Vagina (tissue), 2 donors: ENCODE measurements at regions not wholly inside any gene's neighbourhood (a gene's known extent, or its start where the extent isn't known, plus 50 kb on each side); places are given as distances from the start of the nearest gene placed in this dataset.

Source experiments
- CTCF ChIP-seq, 3 experiments: fragments of 450-650 bp in 2 of 3; fragments of 200-600 bp in 1 of 3; sonication (generic) in 1 of 3; IDR thresholded peaks; one replicate each; pipeline ENCODE4 v1.5.1; 2017 to 2019; ENCODE audit warnings: antibody characterized with exemption in 3 of 3, mild to moderate bottlenecking in 2 of 3, moderate library complexity in 2 of 3
- POLR2A ChIP-seq, 2 donors: fragments of 450-650 bp; IDR thresholded peaks; one replicate each; pipeline ENCODE4 v1.6.1; 2017; ENCODE audit warnings: antibody characterized with exemption in 2 of 2, mild to moderate bottlenecking in 2 of 2, moderate library complexity in 2 of 2

- TF ChIP-seq CTCF (IDR thresholded peaks at IDR 0.05) = no peak
- TF ChIP-seq POLR2A (IDR thresholded peaks at IDR 0.05) = no peak
These were observed 129.3 kb upstream of the IER5L start for GRCh38 chr9:129307227-129307970.
